ENCODE measurements at regions not wholly inside any gene's neighbourhood (a gene's known extent, or its start where the extent isn't known, plus 50 kb on each side); places are given as distances from the start of the nearest gene placed in this dataset.
A peak's percentile ranks its signal among the peaks of the same experiment; 100 is the strongest.

DNA sequence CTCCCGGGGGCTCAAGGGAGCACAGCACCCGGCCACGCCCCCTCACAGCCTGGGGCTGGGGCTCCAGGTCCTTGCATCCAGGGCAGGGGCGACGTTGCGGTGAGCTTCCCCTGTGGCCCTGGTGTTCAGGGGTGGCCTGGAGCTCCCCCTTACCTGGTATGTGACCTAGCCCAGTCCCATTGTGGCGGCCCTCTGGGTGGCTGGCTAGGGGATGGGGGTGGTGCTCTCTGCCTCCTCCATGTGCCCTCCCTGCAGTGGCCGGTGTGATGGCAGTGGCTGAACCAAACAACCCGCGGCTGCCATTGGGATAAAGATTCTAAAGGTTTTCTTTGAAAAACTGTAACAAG is 288.3 kb downstream of the RDH14 start:
- H3K27ac ChIP-seq (ENCODE audit: insufficient read depth, low read length), result no peak overlapping the region
- ChIA-PET CTCF (no interaction called here), POLR2A (ENCODE audit: unreplicated experiment) (no interaction called here)
- H4K8ac ChIP-seq (ENCODE audit: low read depth in 2 of 2, low read length in 2 of 2), result no peak overlapping the region
- no peak overlapping the region for H3K4me2 ChIP-seq (ENCODE audit: low read depth, low read length)
- H3K14ac ChIP-seq (replicated peaks; ENCODE audit: low read depth, low read length), result no peak overlapping the region
- no peak overlapping the region for H2BK120ac ChIP-seq (ENCODE audit: low read depth, low read length)
- TF ChIP-seq, protein P1, sequence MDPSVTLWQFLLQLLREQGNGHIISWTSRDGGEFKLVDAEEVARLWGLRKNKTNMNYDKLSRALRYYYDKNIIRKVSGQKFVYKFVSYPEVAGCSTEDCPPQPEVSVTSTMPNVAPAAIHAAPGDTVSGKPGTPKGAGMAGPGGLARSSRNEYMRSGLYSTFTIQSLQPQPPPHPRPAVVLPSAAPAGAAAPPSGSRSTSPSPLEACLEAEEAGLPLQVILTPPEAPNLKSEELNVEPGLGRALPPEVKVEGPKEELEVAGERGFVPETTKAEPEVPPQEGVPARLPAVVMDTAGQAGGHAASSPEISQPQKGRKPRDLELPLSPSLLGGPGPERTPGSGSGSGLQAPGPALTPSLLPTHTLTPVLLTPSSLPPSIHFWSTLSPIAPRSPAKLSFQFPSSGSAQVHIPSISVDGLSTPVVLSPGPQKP (IDR thresholded peaks at IDR 0.05; ENCODE audit: borderline replicate concordance, low read depth, low read length), result no peak
- TF ChIP-seq MAZ (IDR thresholded peaks at IDR 0.05; ENCODE audit: borderline replicate concordance, low read depth, low read length), result no peak
- TF ChIP-seq CEBPB (IDR thresholded peaks at IDR 0.05; ENCODE audit: low read depth, low read length), result no peak
- no peak for TF ChIP-seq BHLHE40 (IDR thresholded peaks at IDR 0.05; ENCODE audit: low read depth, low read length)
- TF ChIP-seq RAD21 (IDR thresholded peaks at IDR 0.05; ENCODE audit: low read length), result no peak
- TF ChIP-seq RCOR1 (IDR thresholded peaks at IDR 0.05; ENCODE audit: insufficient replicate concordance, low read length), result no peak
- no peak for TF ChIP-seq FOS (IDR thresholded peaks at IDR 0.05; ENCODE audit: low read depth, low read length)
- no peak for TF ChIP-seq MAFK (IDR thresholded peaks at IDR 0.05; ENCODE audit: low read depth, low read length)
- TF ChIP-seq, protein P2, sequence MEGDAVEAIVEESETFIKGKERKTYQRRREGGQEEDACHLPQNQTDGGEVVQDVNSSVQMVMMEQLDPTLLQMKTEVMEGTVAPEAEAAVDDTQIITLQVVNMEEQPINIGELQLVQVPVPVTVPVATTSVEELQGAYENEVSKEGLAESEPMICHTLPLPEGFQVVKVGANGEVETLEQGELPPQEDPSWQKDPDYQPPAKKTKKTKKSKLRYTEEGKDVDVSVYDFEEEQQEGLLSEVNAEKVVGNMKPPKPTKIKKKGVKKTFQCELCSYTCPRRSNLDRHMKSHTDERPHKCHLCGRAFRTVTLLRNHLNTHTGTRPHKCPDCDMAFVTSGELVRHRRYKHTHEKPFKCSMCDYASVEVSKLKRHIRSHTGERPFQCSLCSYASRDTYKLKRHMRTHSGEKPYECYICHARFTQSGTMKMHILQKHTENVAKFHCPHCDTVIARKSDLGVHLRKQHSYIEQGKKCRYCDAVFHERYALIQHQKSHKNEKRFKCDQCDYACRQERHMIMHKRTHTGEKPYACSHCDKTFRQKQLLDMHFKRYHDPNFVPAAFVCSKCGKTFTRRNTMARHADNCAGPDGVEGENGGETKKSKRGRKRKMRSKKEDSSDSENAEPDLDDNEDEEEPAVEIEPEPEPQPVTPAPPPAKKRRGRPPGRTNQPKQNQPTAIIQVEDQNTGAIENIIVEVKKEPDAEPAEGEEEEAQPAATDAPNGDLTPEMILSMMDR (conservative IDR thresholded peaks at IDR 0.05; ENCODE audit: low read depth, low read length), result no peak
- no peak for TF ChIP-seq NFE2L2 (IDR thresholded peaks at IDR 0.05; ENCODE audit: low read depth, low read length)
- TF ChIP-seq SMC3 (IDR thresholded peaks at IDR 0.05; ENCODE audit: low read depth, low read length), result no peak
- ATAC-seq (ENCODE audit: low read depth), result no peak
- H4K20me1 ChIP-seq (ENCODE audit: insufficient read depth, low read length), result no peaks in the 10 kb centered on the region
- no peak overlapping the region for H2BK15ac ChIP-seq (ENCODE audit: low read depth, low read length)
- no peak for DNase-seq
- no peak overlapping the region for H2BK20ac ChIP-seq (ENCODE audit: low read depth, low read length)
- H3K4me3 ChIP-seq (ENCODE audit: insufficient read depth, low read depth, low read length), result no peak overlapping the region
- in situ Hi-C loops (cut with MboI; ENCODE audit: low sequenced_read_pairs) (no loop called here), dilution Hi-C loops (cut with HindIII; ENCODE audit: low sequenced_read_pairs, unreplicated experiment) (no loop called here), intact Hi-C loops (cut with micrococcal nuclease) (no loop called here)
- H3K9ac ChIP-seq (ENCODE audit: low read depth, low read length), result no peak overlapping the region
- no peak overlapping the region for H4K91ac ChIP-seq (ENCODE audit: insufficient read depth, low read depth, low read length)
- 0 out of 2 replicates have a peak, but pooled peaks cover 2% of the 10 kb centered on the region for H3K4me1 ChIP-seq (ENCODE audit: control insufficient read depth, insufficient read depth, low read length)
- no TSS peak for BruUV-seq (replicated peaks)
- no peak overlapping the region for H3K18ac ChIP-seq (ENCODE audit: low read depth, low read length)
- H3K27me3 ChIP-seq (ENCODE audit: control insufficient read depth, insufficient read depth, low read length), result no peaks in the 10 kb centered on the region
- no peak overlapping the region for H2BK5ac ChIP-seq (ENCODE audit: low read depth, low read length, poor library complexity, severe bottlenecking)
- no peak overlapping the region for H3K56ac ChIP-seq (ENCODE audit: extremely low read depth, insufficient read depth, low read length)
- no peaks in the 10 kb centered on the region for H3K36me3 ChIP-seq (ENCODE audit: control insufficient read depth, insufficient read depth, low read length)
- H3K9me3 ChIP-seq (ENCODE audit: control insufficient read depth, insufficient read depth, low read length), result no peaks in the 10 kb centered on the region
- no peak overlapping the region for H3K4ac ChIP-seq (ENCODE audit: low read depth, low read length)
- H3K23ac ChIP-seq (ENCODE audit: low read depth, low read length), result no peak overlapping the region
- WGBS, 2 experiments (ENCODE audit: extremely low coverage in 2 of 2, insufficient read length in 1 of 2), result no CpG with 5 or more reads among the region's 10 CpGs
- H4K5ac ChIP-seq (ENCODE audit: low read depth, low read length), result no peak overlapping the region
- no peak overlapping the region for H2AFZ ChIP-seq (replicated peaks; ENCODE audit: low read length, poor library complexity)
- peak overlapping the region; percentile 46 for H2AK9ac ChIP-seq (replicated peaks; ENCODE audit: low read depth, low read length, poor library complexity)
- no peaks in the 10 kb centered on the region for H3K79me1 ChIP-seq (ENCODE audit: low read depth in 1 of 2, low read length in 2 of 2)
- no peaks in the 10 kb centered on the region for H3K9me1 ChIP-seq (ENCODE audit: insufficient read depth, low read length)
- no peak overlapping the region for H2AK5ac ChIP-seq (ENCODE audit: low read depth, low read length)

Measured in IMR-90 (cell line).